GM12892 (cell line): ENCODE measurements at regions not wholly inside any gene's neighbourhood (a gene's known extent, or its start where the extent isn't known, plus 50 kb on each side); places are given as distances from the start of the nearest gene placed in this dataset.

ENCODE experiments used
- POLR2A ChIP-seq: IDR thresholded peaks from 2 replicates; pipeline ENCODE4 v1.6.1; 2011; ENCODE audit warnings: low read depth, low read length, control low read depth
- POLR2AphosphoS5 ChIP-seq: IDR thresholded peaks from 2 replicates; pipeline ENCODE4 v1.6.1; 2011; ENCODE audit warnings: low read depth, low read length, control low read depth

DNA sequence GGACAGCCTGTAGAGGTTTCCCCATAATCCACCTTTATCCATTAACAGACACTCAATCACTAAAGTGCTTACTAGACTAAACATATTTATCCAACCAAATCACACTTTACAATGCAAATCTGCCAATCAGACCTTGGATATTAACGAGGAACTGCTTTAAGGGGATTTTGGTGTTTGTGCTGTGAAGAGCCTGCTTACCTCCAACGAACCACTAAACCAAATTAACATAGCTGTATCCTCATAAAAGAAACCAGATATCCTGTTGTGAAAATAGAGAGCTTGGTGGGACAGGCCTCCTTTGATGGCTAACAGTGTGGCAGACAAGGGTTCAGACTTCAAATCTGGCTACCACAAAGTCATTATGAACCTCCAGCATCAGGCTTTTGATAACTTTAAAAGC lies 252.6 kb upstream of the HAND2 start:
- TF ChIP-seq POLR2A: no peak
- no peak for TF ChIP-seq POLR2AphosphoS5
